Panc1 (cell line): ENCODE measurements at regions not wholly inside any gene's neighbourhood (a gene's known extent, or its start where the extent isn't known, plus 50 kb on each side); places are given as distances from the start of the nearest gene placed in this dataset.

Source experiments
- ATAC-seq: fragments of 200-7000 bp; cut with Tn5 transposase; 2 replicates; pipeline ENCODE4 v1.9.1; 2020; ENCODE audit warnings: mild to moderate bottlenecking, moderate library complexity
- BruUV-seq: library from RNA; stranded (reverse); fragments of 400-500 nt; replicated peaks from 2 replicates; lab custom pipeline; 2021; lab: Mats Ljungman, UMichigan
- CTCF ChIA-PET: fragments of 300-600 bp; sonication (Branson Sonifier 250); formaldehyde crosslinking; loops from one replicate; lab custom pipeline; 2022; ENCODE audit warnings: antibody characterized with exemption; lab: Charles Lee
- POLR2A ChIA-PET: fragments of 300-600 bp; sonication (Branson Sonifier 250); formaldehyde crosslinking; loops from one replicate; lab custom pipeline; 2022; ENCODE audit warnings: antibody characterized with exemption; lab: Charles Lee
- DNase-seq: peaks from one replicate; pipeline ENCODE4 v3.0.0-alpha.2; 2010; ENCODE audit warnings: low read depth, low spot score
- H3K27ac ChIP-seq: 2 replicates; pipeline ENCODE4 v1.5.1; 2011; ENCODE audit warnings: mild to moderate bottlenecking, low read length, inconsistent platforms
- H3K27me3 ChIP-seq: fragments of 200-500 bp; sonication (Bioruptor generic); 2 replicates; pipeline ENCODE4 v1.6.0; 2014; ENCODE audit warnings: low read length, inconsistent platforms; ENCODE audit not compliant: control insufficient read depth, insufficient read depth
- H3K36me3 ChIP-seq: fragments of 200-500 bp; sonication (Bioruptor generic); 2 replicates; pipeline ENCODE4 v1.5.1; 2014; ENCODE audit warnings: inconsistent platforms, mild to moderate bottlenecking, low read length, moderate library complexity; ENCODE audit not compliant: control insufficient read depth, insufficient read depth
- H3K4me1 ChIP-seq: 2 replicates; pipeline ENCODE4 v1.5.1; 2011; ENCODE audit warnings: inconsistent platforms, mild to moderate bottlenecking, low read length, moderate library complexity; ENCODE audit not compliant: control insufficient read depth, insufficient read depth
- H3K4me3 ChIP-seq, 2 experiments: 2 replicates each; pipeline ENCODE4 v1.5.1; 2011 to 2012; ENCODE audit warnings: low read depth in 2 of 2, low read length in 2 of 2, mild to moderate bottlenecking in 2 of 2, inconsistent platforms in 1 of 2, moderate library complexity in 1 of 2
- H3K9me3 ChIP-seq: fragments of 200-500 bp; sonication (Bioruptor generic); 2 replicates; pipeline ENCODE4 v1.5.1; 2014; ENCODE audit warnings: low read depth, mild to moderate bottlenecking, inconsistent platforms, low read length, moderate library complexity; ENCODE audit not compliant: control insufficient read depth, insufficient read depth
- CTCF ChIP-seq: fragments of 450-650 bp; IDR thresholded peaks from 2 replicates; pipeline ENCODE4 v1.5.1; 2017; ENCODE audit warnings: mild to moderate bottlenecking
- POLR2AphosphoS5 ChIP-seq: IDR thresholded peaks from 2 replicates; pipeline ENCODE4 v1.6.1; 2012; ENCODE audit warnings: mild to moderate bottlenecking, low read depth, low read length, moderate library complexity
- REST ChIP-seq, 2 experiments: IDR thresholded peaks; 2 replicates each; pipeline ENCODE4 v1.6.1; 2011 to 2012; ENCODE audit warnings: low read depth in 2 of 2, control low read depth in 1 of 2, low read length in 1 of 2, mild to moderate bottlenecking in 1 of 2, moderate library complexity in 1 of 2; ENCODE audit not compliant: insufficient read depth in 1 of 2
- SIN3A ChIP-seq: IDR thresholded peaks from 2 replicates; pipeline ENCODE4 v1.6.1; 2012; ENCODE audit warnings: low read depth, mild to moderate bottlenecking, low read length, moderate library complexity, borderline replicate concordance; ENCODE audit not compliant: insufficient read depth
- TCF7L2 ChIP-seq: IDR thresholded peaks from 2 replicates; pipeline ENCODE4 v1.6.1; 2011; ENCODE audit warnings: mild to moderate bottlenecking, low read depth, low read length, inconsistent platforms
- in situ Hi-C: cut with HindIII; loops from 2 replicates; pipeline ENCODE4 v1.10.0; 2016; ENCODE audit warnings: low sequenced_read_pairs, low pct_unique_long_range_greater_than_20kb
- intact Hi-C: fragments of 100-400 bp; cut with micrococcal nuclease; formaldehyde crosslinking; loops from one replicate; pipeline ENCODE4 v1.10.0; 2022; ENCODE audit not compliant: unreplicated experiment

DNA sequence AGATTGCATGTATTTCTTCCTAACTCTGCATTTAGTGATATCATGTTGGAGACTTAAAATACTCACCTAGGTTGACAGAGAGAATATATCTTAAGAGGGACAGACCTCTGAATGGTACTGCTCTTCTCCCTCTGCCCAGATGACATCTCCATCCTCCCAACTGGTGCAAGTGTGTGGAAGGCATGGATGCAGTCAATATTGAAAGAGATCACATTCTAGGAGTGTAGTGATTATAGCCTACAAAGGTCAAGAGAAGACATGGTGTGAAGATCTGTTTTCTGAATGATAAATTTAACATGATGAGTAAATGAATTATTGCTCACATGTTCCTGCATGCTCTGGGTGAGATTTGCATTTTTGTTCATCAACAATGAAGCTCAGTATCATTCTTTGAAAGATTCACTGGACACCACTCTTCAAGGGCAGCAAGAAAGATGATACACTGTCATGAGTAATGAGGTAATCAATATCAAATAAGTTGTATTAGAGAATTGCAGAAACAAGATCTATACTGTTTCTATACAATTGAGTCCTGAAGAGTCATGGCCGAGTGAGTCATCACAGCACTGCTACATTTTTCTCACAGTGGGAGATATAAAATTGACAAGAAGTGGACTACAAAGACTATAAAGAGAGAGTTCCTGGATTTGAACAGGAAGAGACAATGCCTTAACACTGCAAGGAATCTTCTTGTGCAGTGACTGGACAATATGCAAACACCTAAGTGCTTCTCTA, 183.3 kb upstream of the KRR1 start:
- ChIA-PET POLR2A (no interaction called here), CTCF (no interaction called here)
- Histone ChIP-seq H3K27ac (peak overlapping the region; percentile 26; the same call in 1 of the 2 replicates), H3K4me3 (no peak overlapping the region), H3K4me1 (no peaks in the 10 kb centered on the region), H3K27me3 (no peaks in the 10 kb centered on the region), H3K36me3 (no peaks in the 10 kb centered on the region), H3K9me3 (peaks cover 51% of the 10 kb centered on the region; the same call in 1 of the 2 replicates)
- BruUV-seq, result no TSS peak
- TF ChIP-seq CTCF (no peak), REST (IDR thresholded peaks at IDR 0.05; ENCODE audit: insufficient read depth in 1 of 2, low read depth in 2 of 2, low read length in 1 of 2) (no peak), POLR2AphosphoS5 (no peak), SIN3A (no peak), TCF7L2 (no peak)
- ATAC-seq, result no peak
- no peak for DNase-seq
- in situ Hi-C loops, result no loop called here
- intact Hi-C loops, result no loop called here

DNA sequence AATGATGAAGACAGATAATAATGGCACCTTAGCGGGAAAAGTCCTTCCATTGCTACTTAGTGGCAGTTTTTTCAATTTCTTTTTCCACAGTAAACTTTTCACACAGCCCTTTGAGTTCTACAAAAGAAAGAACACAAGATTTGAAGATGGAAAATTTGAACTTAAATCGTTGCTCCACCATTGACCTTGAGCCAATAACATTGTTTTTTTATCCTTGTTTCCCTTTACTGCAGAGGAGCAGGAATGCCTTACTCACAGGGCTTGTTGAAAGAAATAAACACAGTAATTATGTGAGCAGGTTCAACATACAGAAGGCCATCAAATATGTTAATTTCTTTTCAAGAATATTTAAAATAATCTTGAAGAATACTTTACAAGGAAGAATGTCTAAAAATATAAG, 181.5 kb upstream of the KRR1 start:
- no TSS peak for BruUV-seq
- H3K9me3 ChIP-seq, result peaks cover 35% of the 10 kb centered on the region; the same call in 1 of the 2 replicates
- H3K27ac ChIP-seq, result peak overlapping the region; percentile 73; the same call in 1 of the 2 replicates
- TF ChIP-seq CTCF (no peak), TCF7L2 (no peak), POLR2AphosphoS5 (no peak), SIN3A (no peak), REST (IDR thresholded peaks at IDR 0.05; ENCODE audit: insufficient read depth in 1 of 2, low read depth in 2 of 2, low read length in 1 of 2) (no peak)
- no peaks in the 10 kb centered on the region for H3K4me1 ChIP-seq
- in situ Hi-C loops, result no loop called here
- intact Hi-C loops, result no loop called here
- H3K4me3 ChIP-seq, result no peak overlapping the region
- no peaks in the 10 kb centered on the region for H3K36me3 ChIP-seq
- ChIA-PET POLR2A (interaction anchor here (0.6 kb wide), 1 partner anchor 108 kb away, joined by 7 read pairs; no protein-coding TSS in a partner anchor), CTCF (no interaction called here)
- ATAC-seq (no peak), DNase-seq (no peak)
- H3K27me3 ChIP-seq, result no peaks in the 10 kb centered on the region
